H1 (cell line): ENCODE measurements at regions not wholly inside any gene's neighbourhood (a gene's known extent, or its start where the extent isn't known, plus 50 kb on each side); places are given as distances from the start of the nearest gene placed in this dataset.

ENCODE experiments used
- CHD7 ChIP-seq: fragments of 300-600 bp; sonication (generic); IDR thresholded peaks from 2 replicates; pipeline ENCODE4 v1.7.1; 2012; ENCODE audit warnings: low read length, moderate library complexity, mild to moderate bottlenecking, inconsistent platforms; ENCODE audit not compliant: insufficient replicate concordance
- EGR1 ChIP-seq: IDR thresholded peaks from 2 replicates; pipeline ENCODE4 v1.6.1; 2011; ENCODE audit warnings: low read depth, low read length, borderline replicate concordance
- GABPA ChIP-seq: IDR thresholded peaks from 2 replicates; pipeline ENCODE4 v1.6.1; 2011; ENCODE audit warnings: mild to moderate bottlenecking, low read length, moderate library complexity, borderline replicate concordance; ENCODE audit not compliant: insufficient read depth
- NRF1 ChIP-seq: IDR thresholded peaks from 2 replicates; pipeline ENCODE4 v1.6.1; 2011; ENCODE audit warnings: mild to moderate bottlenecking, low read depth, low read length, improper control_type of control experiment
- SP2 ChIP-seq: IDR thresholded peaks from 2 replicates; pipeline ENCODE4 v1.6.1; 2012; ENCODE audit warnings: mild to moderate bottlenecking, low read length, inconsistent platforms

- TF ChIP-seq CHD7 (no peak), SP2 (no peak), GABPA (no peak), NRF1 (no peak), EGR1 (no peak)
Observed at GRCh38 chr14:42334931-42335330, 728.3 kb downstream of the LRFN5 start (continued).
